ENCODE measurements at regions not wholly inside any gene's neighbourhood (a gene's known extent, or its start where the extent isn't known, plus 50 kb on each side); places are given as distances from the start of the nearest gene placed in this dataset.

- no peak overlapping the region for H3K9ac ChIP-seq
- no peaks in the 10 kb centered on the region for H3K79me2 ChIP-seq (ENCODE audit: low read depth)
- no peaks in the 10 kb centered on the region for H3K4me1 ChIP-seq
- Mint-ChIP-seq H3K9me3 (no peaks in the 10 kb centered on the region), H3K27ac (no peak overlapping the region), H3K36me3 (no peaks in the 10 kb centered on the region), H3K4me1 (no peaks in the 10 kb centered on the region), H3K4me3 (no peak overlapping the region), H3K27me3 (ENCODE audit: insufficient read depth, low read depth) (peaks cover 11% of the 10 kb centered on the region)
- TF ChIP-seq EZH2phosphoT487 (IDR thresholded peaks at IDR 0.05) (no peak), EZH2 (IDR thresholded peaks at IDR 0.05) (no peak)
- H3K4me3 ChIP-seq: no peak overlapping the region
- peaks cover 10% of the 10 kb centered on the region for H3K27me3 ChIP-seq
- H2AFZ ChIP-seq (replicated peaks): no peak overlapping the region
- no peaks in the 10 kb centered on the region for H3K9me3 ChIP-seq (ENCODE audit: low read depth)
- H3K4me2 ChIP-seq: no peak overlapping the region
- DNase-seq (ENCODE audit: low spot score): no peak
- no peaks in the 10 kb centered on the region for H4K20me1 ChIP-seq (ENCODE audit: low read depth)
- no peaks in the 10 kb centered on the region for H3K36me3 ChIP-seq
- H3K27ac ChIP-seq: no peak overlapping the region
- no peaks in the 10 kb centered on the region for H3F3A ChIP-seq (ENCODE audit: low read depth)
These were observed 157.4 kb upstream of the TBX20 start for GRCh38 chr7:35411331-35411730.

- H3K9ac ChIP-seq: no peak overlapping the region
- no peaks in the 10 kb centered on the region for H3K9me3 Mint-ChIP-seq
- H3K9me3 ChIP-seq (ENCODE audit: low read depth): no peaks in the 10 kb centered on the region
- H3F3A ChIP-seq (ENCODE audit: low read depth): no peaks in the 10 kb centered on the region
- no peak overlapping the region for H3K27ac ChIP-seq
- H3K27me3 ChIP-seq: no peaks in the 10 kb centered on the region
- no peaks in the 10 kb centered on the region for H3K4me1 ChIP-seq
- H3K4me3 Mint-ChIP-seq: no peak overlapping the region
- peaks cover 2% of the 10 kb centered on the region for H3K27me3 Mint-ChIP-seq (ENCODE audit: insufficient read depth, low read depth)
- H3K36me3 Mint-ChIP-seq: no peaks in the 10 kb centered on the region
- H3K27ac Mint-ChIP-seq: no peak overlapping the region
- no peaks in the 10 kb centered on the region for H3K79me2 ChIP-seq (ENCODE audit: low read depth)
- H3K4me1 Mint-ChIP-seq: no peaks in the 10 kb centered on the region
- H3K36me3 ChIP-seq: no peaks in the 10 kb centered on the region
- no peak for DNase-seq (ENCODE audit: low spot score)
- no peaks in the 10 kb centered on the region for H4K20me1 ChIP-seq (ENCODE audit: low read depth)
- no peak overlapping the region for H3K4me2 ChIP-seq
- H3K4me3 ChIP-seq: no peak overlapping the region
- H2AFZ ChIP-seq (replicated peaks): no peak overlapping the region
- no peak for TF ChIP-seq EZH2 (IDR thresholded peaks at IDR 0.05)
- no peak for TF ChIP-seq CTCF (IDR thresholded peaks at IDR 0.05)
- TF ChIP-seq EZH2phosphoT487 (IDR thresholded peaks at IDR 0.05): no peak
These were observed 151.6 kb upstream of the TBX20 start for GRCh38 chr7:35405461-35405860.

GRCh38 chr7:35401217-35401879 lies 147.4 kb upstream of the TBX20 start:
- no peaks in the 10 kb centered on the region for H3K36me3 Mint-ChIP-seq
- no peak overlapping the region for H3K4me2 ChIP-seq
- no peaks in the 10 kb centered on the region for H3K9me3 Mint-ChIP-seq
- H3K9me3 ChIP-seq (ENCODE audit: low read depth): no peaks in the 10 kb centered on the region
- no peaks in the 10 kb centered on the region for H3K4me1 ChIP-seq
- H4K20me1 ChIP-seq (ENCODE audit: low read depth): no peaks in the 10 kb centered on the region
- H3K27ac Mint-ChIP-seq: no peak overlapping the region
- no peak for TF ChIP-seq CTCF (IDR thresholded peaks at IDR 0.05)
- DNase-seq (ENCODE audit: low spot score): no peak
- peaks cover 6% of the 10 kb centered on the region for H3K27me3 Mint-ChIP-seq (ENCODE audit: insufficient read depth, low read depth)
- no peaks in the 10 kb centered on the region for H3K79me2 ChIP-seq (ENCODE audit: low read depth)
- H3K9ac ChIP-seq: no peak overlapping the region
- H3K27ac ChIP-seq: no peak overlapping the region
- no peak overlapping the region for H3K4me3 Mint-ChIP-seq
- no peak overlapping the region for H3K4me3 ChIP-seq
- no peaks in the 10 kb centered on the region for H3K27me3 ChIP-seq
- no peaks in the 10 kb centered on the region for H3K4me1 Mint-ChIP-seq
- H3F3A ChIP-seq (ENCODE audit: low read depth): no peaks in the 10 kb centered on the region
- no peaks in the 10 kb centered on the region for H3K36me3 ChIP-seq
- no peak overlapping the region for H2AFZ ChIP-seq (replicated peaks)

- no peak overlapping the region for H2AFZ ChIP-seq (replicated peaks)
- TF ChIP-seq EZH2phosphoT487 (IDR thresholded peaks at IDR 0.05) (no peak), EZH2 (IDR thresholded peaks at IDR 0.05) (no peak), CTCF (IDR thresholded peaks at IDR 0.05) (no peak)
- H3K4me1 ChIP-seq: no peaks in the 10 kb centered on the region
- H3K4me1 Mint-ChIP-seq: no peaks in the 10 kb centered on the region
- H3K4me3 Mint-ChIP-seq: no peak overlapping the region
- H4K20me1 ChIP-seq (ENCODE audit: low read depth): no peaks in the 10 kb centered on the region
- no peaks in the 10 kb centered on the region for H3F3A ChIP-seq (ENCODE audit: low read depth)
- no peak overlapping the region for H3K4me3 ChIP-seq
- H3K9me3 ChIP-seq (ENCODE audit: low read depth): no peaks in the 10 kb centered on the region
- H3K27me3 Mint-ChIP-seq (ENCODE audit: insufficient read depth, low read depth): peaks cover 8% of the 10 kb centered on the region
- no peak overlapping the region for H3K9ac ChIP-seq
- H3K27ac ChIP-seq: no peak overlapping the region
- no peaks in the 10 kb centered on the region for H3K9me3 Mint-ChIP-seq
- no peak overlapping the region for H3K27ac Mint-ChIP-seq
- no peaks in the 10 kb centered on the region for H3K27me3 ChIP-seq
- H3K36me3 Mint-ChIP-seq: no peaks in the 10 kb centered on the region
- no peak for DNase-seq (ENCODE audit: low spot score)
- H3K79me2 ChIP-seq (ENCODE audit: low read depth): no peaks in the 10 kb centered on the region
- no peaks in the 10 kb centered on the region for H3K36me3 ChIP-seq
- no peak overlapping the region for H3K4me2 ChIP-seq
These were observed 145.9 kb upstream of the TBX20 start for GRCh38 chr7:35399840-35400239.

Measured in neural progenitor cell (in vitro differentiated cells).